GM23248 (cell line): ENCODE measurements at regions not wholly inside any gene's neighbourhood (a gene's known extent, or its start where the extent isn't known, plus 50 kb on each side); places are given as distances from the start of the nearest gene placed in this dataset.

ENCODE experiments used
- EZH2 ChIP-seq: fragments of 200-600 bp; sonication (generic); IDR thresholded peaks from 2 replicates; pipeline ENCODE4 v1.6.1; 2018; ENCODE audit warnings: antibody characterized with exemption, mild to moderate bottlenecking; ENCODE audit not compliant: insufficient read depth, poor library complexity, severe bottlenecking
- EZH2phosphoT487 ChIP-seq: fragments of 200-600 bp; sonication (generic); IDR thresholded peaks from 2 replicates; pipeline ENCODE4 v1.6.1; 2018; ENCODE audit warnings: antibody characterized with exemption, moderate library complexity, mild to moderate bottlenecking, low read depth; ENCODE audit not compliant: insufficient read depth

GRCh38 chr20:60180986-60181385 lies 222.8 kb downstream of the CDH26 start:
- no peak for TF ChIP-seq EZH2
- no peak for TF ChIP-seq EZH2phosphoT487
